Lower lobe of right lung (tissue), 2 donors: ENCODE measurements at regions not wholly inside any gene's neighbourhood (a gene's known extent, or its start where the extent isn't known, plus 50 kb on each side); places are given as distances from the start of the nearest gene placed in this dataset.

Experiments used
- ATAC-seq, 2 donors: fragments of 200-7000 bp; cut with Tn5 transposase; one replicate each; pipeline ENCODE4 v1.9.1; 2020 to 2022; ENCODE audit warnings: mild to moderate bottlenecking in 2 of 2, moderate library complexity in 2 of 2
- DNase-seq: peaks from one replicate; pipeline ENCODE4 v3.0.0-alpha.2; 2020
- H3K27ac ChIP-seq: fragments of 200-600 bp; one replicate; pipeline ENCODE4 v1.8.0; 2022
- H3K27me3 ChIP-seq: fragments of 200-600 bp; one replicate; pipeline ENCODE4 v1.8.0; 2022; ENCODE audit warnings: low read depth
- H3K36me3 ChIP-seq: fragments of 200-600 bp; one replicate; pipeline ENCODE4 v1.8.0; 2022; ENCODE audit warnings: mild to moderate bottlenecking
- H3K4me1 ChIP-seq: fragments of 200-600 bp; one replicate; pipeline ENCODE4 v1.8.0; 2022
- H3K4me3 ChIP-seq: fragments of 200-600 bp; one replicate; pipeline ENCODE4 v1.8.0; 2022; ENCODE audit warnings: mild to moderate bottlenecking
- H3K9me3 ChIP-seq: fragments of 200-600 bp; one replicate; pipeline ENCODE4 v1.8.0; 2022
- CTCF ChIP-seq: fragments of 200-600 bp; IDR thresholded peaks from one replicate; pipeline ENCODE4 v1.8.0; 2022; ENCODE audit warnings: antibody characterized with exemption, mild to moderate bottlenecking
- intact Hi-C: fragments of 100-400 bp; cut with DNase I; formaldehyde crosslinking; loops from one replicate; pipeline ENCODE4 v1.11.0; 2022
- donor health status: DM: no; HTN: yes; CAD: no; lungs with severe emphysema.

- DNase-seq (no peak), ATAC-seq (no peak)
- intact Hi-C loops, result no loop called here
- no peaks in the 10 kb centered on the region for H3K27me3 ChIP-seq
- no peak overlapping the region for H3K27ac ChIP-seq
- H3K4me3 ChIP-seq, result no peak overlapping the region
- TF ChIP-seq CTCF, result no peak
- H3K9me3 ChIP-seq, result no peaks in the 10 kb centered on the region
- no peaks in the 10 kb centered on the region for H3K4me1 ChIP-seq
- no peaks in the 10 kb centered on the region for H3K36me3 ChIP-seq
Measured at GRCh38 chr2:61722318-61722717, 131.5 kb downstream of the FAM161A start.

- no peak overlapping the region for H3K27ac ChIP-seq
- no peaks in the 10 kb centered on the region for H3K36me3 ChIP-seq
- no peaks in the 10 kb centered on the region for H3K9me3 ChIP-seq
- no peak for TF ChIP-seq CTCF
- no peak for ATAC-seq
- no peaks in the 10 kb centered on the region for H3K4me1 ChIP-seq
- no peak for DNase-seq
- no peak overlapping the region for H3K4me3 ChIP-seq
- no peaks in the 10 kb centered on the region for H3K27me3 ChIP-seq
- intact Hi-C loops, result no loop called here
Measured at GRCh38 chr2:61721382-61721781, 132.5 kb downstream of the FAM161A start.

- ATAC-seq (no peak), DNase-seq (no peak)
- no peak overlapping the region for H3K27ac ChIP-seq
- no peaks in the 10 kb centered on the region for H3K27me3 ChIP-seq
- H3K36me3 ChIP-seq, result no peaks in the 10 kb centered on the region
- no peak for TF ChIP-seq CTCF
- no peak overlapping the region for H3K4me3 ChIP-seq
- no peaks in the 10 kb centered on the region for H3K4me1 ChIP-seq
- intact Hi-C loops, result no loop called here
- no peaks in the 10 kb centered on the region for H3K9me3 ChIP-seq
Measured at GRCh38 chr2:61720911-61721310, 132.9 kb downstream of the FAM161A start.

- ATAC-seq, result no peak
Measured at GRCh38 chr2:61718965-61719364, 134.9 kb downstream of the FAM161A start.

GRCh38 chr2:61715506-61715905, 138.4 kb downstream of the FAM161A start:
- TF ChIP-seq CTCF, result no peak
- DNase-seq (no peak), ATAC-seq (no peak)
- H3K36me3 ChIP-seq, result no peaks in the 10 kb centered on the region
- H3K27ac ChIP-seq, result no peak overlapping the region
- H3K4me3 ChIP-seq, result no peak overlapping the region
- intact Hi-C loops, result no loop called here
- H3K4me1 ChIP-seq, result no peaks in the 10 kb centered on the region
- H3K27me3 ChIP-seq, result no peaks in the 10 kb centered on the region
- no peaks in the 10 kb centered on the region for H3K9me3 ChIP-seq

More at GRCh38 chr2:61718965-61719364, 134.9 kb downstream of the FAM161A start:
- H3K36me3 ChIP-seq, result no peaks in the 10 kb centered on the region
- DNase-seq, result no peak
- intact Hi-C loops, result no loop called here
- no peaks in the 10 kb centered on the region for H3K9me3 ChIP-seq
- no peaks in the 10 kb centered on the region for H3K27me3 ChIP-seq
- no peak overlapping the region for H3K27ac ChIP-seq
- H3K4me1 ChIP-seq, result no peaks in the 10 kb centered on the region
- H3K4me3 ChIP-seq, result no peak overlapping the region
- no peak for TF ChIP-seq CTCF

- no peak overlapping the region for H3K27ac ChIP-seq
Measured at GRCh38 chr2:61714210-61714609, 139.7 kb downstream of the FAM161A start.

More at GRCh38 chr2:61714210-61714609, 139.7 kb downstream of the FAM161A start:
- no peak for TF ChIP-seq CTCF
- intact Hi-C loops, result no loop called here
- Histone ChIP-seq H3K36me3 (no peaks in the 10 kb centered on the region), H3K4me1 (no peaks in the 10 kb centered on the region), H3K9me3 (no peaks in the 10 kb centered on the region), H3K27me3 (no peaks in the 10 kb centered on the region), H3K4me3 (no peak overlapping the region)
- no peak for DNase-seq
- ATAC-seq, result no peak
